ENCODE measurements at regions not wholly inside any gene's neighbourhood (a gene's known extent, or its start where the extent isn't known, plus 50 kb on each side); places are given as distances from the start of the nearest gene placed in this dataset.

DNA sequence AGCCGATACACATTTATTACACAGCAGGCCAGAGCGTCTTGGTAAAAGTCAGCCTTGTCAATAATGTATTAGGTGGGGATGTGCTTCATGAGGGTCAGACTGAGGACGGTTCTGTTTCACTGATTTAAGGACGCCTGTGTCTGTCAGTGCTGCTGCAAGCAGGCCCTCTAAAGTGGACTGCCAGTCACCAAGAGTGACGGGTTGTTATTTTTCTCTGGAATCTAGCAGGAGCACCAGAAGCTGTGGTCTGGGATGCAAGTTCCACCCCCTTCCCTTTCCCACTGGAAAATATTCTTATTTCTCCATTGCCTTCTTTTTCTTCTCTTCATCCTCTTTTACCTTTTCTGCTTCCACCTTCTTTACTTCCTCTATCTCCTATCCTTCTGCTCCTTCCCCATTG is 191.2 kb upstream of the NCAM1 start:
- no peak overlapping the region for H4K8ac ChIP-seq (ENCODE audit: extremely low read depth, insufficient read depth, low read length)
- H2AFZ ChIP-seq (ENCODE audit: low read length), result no peak overlapping the region
- H3K4me1 ChIP-seq (replicated peaks in 1 of 4; ENCODE audit: control insufficient read depth in 3 of 4, insufficient read depth in 4 of 4, low read length in 3 of 4), result no peaks in the 10 kb centered on the region
- no peak overlapping the region for H3K4me2 ChIP-seq (ENCODE audit: insufficient read depth in 1 of 2, low read depth in 2 of 2, low read length in 2 of 2)
- no peak overlapping the region for H2BK5ac ChIP-seq (ENCODE audit: low read depth, low read length)
- H4K5ac ChIP-seq (ENCODE audit: insufficient read length, low read depth, low read length), result no peak overlapping the region
- no peaks in the 10 kb centered on the region for H3K79me2 ChIP-seq (ENCODE audit: control insufficient read depth in 1 of 2, insufficient read depth in 2 of 2, low read length in 2 of 2)
- no peak overlapping the region for H3K9ac ChIP-seq (replicated peaks in 1 of 4; ENCODE audit: extremely low read depth in 1 of 4, low read depth in 3 of 4, low read length in 3 of 4)
- H3K23ac ChIP-seq (ENCODE audit: insufficient read length), result no peak overlapping the region
- no peak overlapping the region for H3K4ac ChIP-seq (replicated peaks; ENCODE audit: insufficient read length, low read depth, low read length)
- no peak overlapping the region for H3K4me3 ChIP-seq (ENCODE audit: extremely low read depth in 1 of 4, insufficient read depth in 2 of 4, low read depth in 3 of 4, low read length in 4 of 4)
- no peaks in the 10 kb centered on the region for H3K27me3 ChIP-seq (replicated peaks in 1 of 4; ENCODE audit: control insufficient read depth in 3 of 4, extremely low read depth in 1 of 4, insufficient read depth in 3 of 4, low read length in 3 of 4)
- no peak overlapping the region for H2BK12ac ChIP-seq (ENCODE audit: low read depth, low read length)
- 92% methylated on average over 5 of the region's 5 CpGs; no CpG with 5 or more reads in 1 of the 2 experiments for WGBS, 2 experiments (ENCODE audit: extremely low coverage in 1 of 2, insufficient coverage in 1 of 2, insufficient read length in 1 of 2, insufficient replicate concordance in 2 of 2, low coverage in 1 of 2, low lambda C conversion rate in 2 of 2, missing lambda C conversion rate in 1 of 2)
- FAIRE-seq, result no peak
- H3K56ac ChIP-seq (replicated peaks; ENCODE audit: insufficient read length, low read depth, low read length), result no peak overlapping the region
- no peak overlapping the region for H2AK5ac ChIP-seq (ENCODE audit: low read depth, low read length)
- DNase-seq (ENCODE audit: low read depth in 1 of 2, low spot score in 2 of 2), result no peak
- CTCF ChIA-PET (ENCODE audit: partially characterized antibody), result interaction anchor here (1.3 kb wide), 1 partner anchor 182 kb away, joined by 3 read pairs; no protein-coding TSS in a partner anchor
- H3K18ac ChIP-seq (ENCODE audit: extremely low read depth, low read length), result no peak overlapping the region
- no peaks in the 10 kb centered on the region for H3K23me2 ChIP-seq (ENCODE audit: low read depth, low read length)
- no peak overlapping the region for H3K27ac ChIP-seq (ENCODE audit: low read depth, low read length)
- H2BK120ac ChIP-seq (replicated peaks; ENCODE audit: low read depth, low read length), result no peak overlapping the region
- POLR2A ChIA-PET (ENCODE audit: partially characterized antibody), result no interaction called here
- no peak overlapping the region for H3K14ac ChIP-seq (ENCODE audit: insufficient read length)
- H4K20me1 ChIP-seq (replicated peaks in 1 of 2; ENCODE audit: control insufficient read depth in 1 of 2, insufficient read depth in 2 of 2, low read length in 2 of 2), result no peaks in the 10 kb centered on the region
- H3K36me3 ChIP-seq (ENCODE audit: control insufficient read depth in 2 of 4, insufficient read depth in 4 of 4, low read length in 3 of 4), result no peaks in the 10 kb centered on the region
- no peak overlapping the region for H2BK20ac ChIP-seq (ENCODE audit: low read length)
- H4K91ac ChIP-seq (replicated peaks; ENCODE audit: insufficient read length, low read length), result no peak overlapping the region
- no peaks in the 10 kb centered on the region for H3K9me3 ChIP-seq (ENCODE audit: insufficient read depth in 2 of 2, low read depth in 1 of 2, low read length in 1 of 2)
- no peaks in the 10 kb centered on the region for H3K79me1 ChIP-seq (ENCODE audit: low read depth, low read length)
- H2BK15ac ChIP-seq (ENCODE audit: low read length), result no peak overlapping the region
- TF ChIP-seq USF2 (IDR thresholded peaks at IDR 0.05; ENCODE audit: low read length) (no peak), ASH2L (IDR thresholded peaks at IDR 0.05; ENCODE audit: low read length) (no peak)

Measured in H1 (cell line).